Gastrocnemius medialis (tissue), 4 donors: ENCODE measurements at regions not wholly inside any gene's neighbourhood (a gene's known extent, or its start where the extent isn't known, plus 50 kb on each side); places are given as distances from the start of the nearest gene placed in this dataset.

Experiments used
- POLR2A ChIP-seq, 2 donors: fragments of 450-650 bp; IDR thresholded peaks; one replicate each; pipeline ENCODE4 v1.6.1; 2017; ENCODE audit warnings: antibody characterized with exemption in 2 of 2, mild to moderate bottlenecking in 2 of 2, moderate library complexity in 2 of 2
- TF ChIP-seq, protein P1 (sequence below), 5 experiments: fragments of 450-650 bp in 3 of 5; fragments of 200-600 bp in 2 of 5; sonication (generic) in 2 of 5; IDR thresholded peaks in 4 of 5; conservative IDR thresholded peaks in 1 of 5; 1 replicate in 4 of 5; 2 replicates in 1 of 5; pipeline ENCODE4 v1.5.1; 2016 to 2019; ENCODE audit warnings: antibody characterized with exemption in 5 of 5, mild to moderate bottlenecking in 3 of 5, moderate library complexity in 3 of 5

DNA sequence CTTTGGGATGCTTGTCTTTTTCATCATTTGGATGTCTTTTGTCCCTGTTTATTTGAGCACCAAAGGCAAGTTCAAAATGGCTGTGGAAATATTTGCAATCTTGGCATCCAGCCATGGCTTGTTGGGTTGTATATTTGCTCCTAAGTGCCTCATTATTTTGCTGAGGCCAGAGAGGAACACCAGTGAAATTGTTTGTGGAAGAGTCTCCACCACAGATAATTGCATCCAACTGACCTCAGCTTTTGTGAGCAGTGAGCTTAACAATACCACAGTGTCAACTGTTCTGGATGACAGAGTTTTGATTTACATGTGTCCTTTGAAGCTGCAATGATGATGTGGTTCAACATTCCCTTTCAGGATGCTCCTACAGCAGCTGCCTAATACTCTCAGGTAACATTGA lies 83.0 kb upstream of the KCNAB1 start:
- TF ChIP-seq, protein P1, sequence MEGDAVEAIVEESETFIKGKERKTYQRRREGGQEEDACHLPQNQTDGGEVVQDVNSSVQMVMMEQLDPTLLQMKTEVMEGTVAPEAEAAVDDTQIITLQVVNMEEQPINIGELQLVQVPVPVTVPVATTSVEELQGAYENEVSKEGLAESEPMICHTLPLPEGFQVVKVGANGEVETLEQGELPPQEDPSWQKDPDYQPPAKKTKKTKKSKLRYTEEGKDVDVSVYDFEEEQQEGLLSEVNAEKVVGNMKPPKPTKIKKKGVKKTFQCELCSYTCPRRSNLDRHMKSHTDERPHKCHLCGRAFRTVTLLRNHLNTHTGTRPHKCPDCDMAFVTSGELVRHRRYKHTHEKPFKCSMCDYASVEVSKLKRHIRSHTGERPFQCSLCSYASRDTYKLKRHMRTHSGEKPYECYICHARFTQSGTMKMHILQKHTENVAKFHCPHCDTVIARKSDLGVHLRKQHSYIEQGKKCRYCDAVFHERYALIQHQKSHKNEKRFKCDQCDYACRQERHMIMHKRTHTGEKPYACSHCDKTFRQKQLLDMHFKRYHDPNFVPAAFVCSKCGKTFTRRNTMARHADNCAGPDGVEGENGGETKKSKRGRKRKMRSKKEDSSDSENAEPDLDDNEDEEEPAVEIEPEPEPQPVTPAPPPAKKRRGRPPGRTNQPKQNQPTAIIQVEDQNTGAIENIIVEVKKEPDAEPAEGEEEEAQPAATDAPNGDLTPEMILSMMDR (IDR thresholded peaks at IDR 0.05 in 4 of 5, conservative IDR thresholded peaks at IDR 0.05 in 1 of 5), result no peak
- TF ChIP-seq POLR2A (IDR thresholded peaks at IDR 0.05), result no peak
